Thoracic aorta (tissue), 2 donors: ENCODE measurements at regions not wholly inside any gene's neighbourhood (a gene's known extent, or its start where the extent isn't known, plus 50 kb on each side); places are given as distances from the start of the nearest gene placed in this dataset.

ENCODE experiments used
- ATAC-seq: fragments of 150-250 bp; one replicate; pipeline ENCODE4 v1.8.0; 2017; ENCODE audit warnings: low read depth; ENCODE audit not compliant: insufficient number of reproducible peaks, low FRiP score
- DNase-seq: peaks from one replicate; pipeline ENCODE4 v3.0.0-alpha.2; 2020; ENCODE audit warnings: low spot score
- H3K27ac ChIP-seq, 2 donors: fragments of 200-600 bp; sonication (generic); 1 replicate in 1 of 2; 2 replicates in 1 of 2; pipeline ENCODE4 v1.5.1; 2016; ENCODE audit warnings: mild to moderate bottlenecking in 2 of 2, moderate library complexity in 2 of 2
- H3K27me3 ChIP-seq: fragments of 200-600 bp; sonication (generic); replicated peaks from 2 replicates; pipeline ENCODE4 v1.6.0; 2016; ENCODE audit warnings: mild to moderate bottlenecking; ENCODE audit not compliant: insufficient read depth
- H3K36me3 ChIP-seq: fragments of 200-600 bp; sonication (generic); one replicate; pipeline ENCODE4 v1.5.1; 2016
- H3K4me1 ChIP-seq, 2 donors: fragments of 200-600 bp; sonication (generic); 1 replicate in 1 of 2; 2 replicates in 1 of 2; pipeline versions ENCODE4 v1.5.1 to v1.6.0; 2016; ENCODE audit warnings: low read depth in 2 of 2, mild to moderate bottlenecking in 1 of 2; ENCODE audit not compliant: control insufficient read depth in 1 of 2
- H3K4me3 ChIP-seq: fragments of 200-600 bp; sonication (generic); 2 replicates; pipeline ENCODE4 v1.5.1; 2016; ENCODE audit warnings: mild to moderate bottlenecking
- H3K9me3 ChIP-seq: fragments of 200-600 bp; sonication (generic); 2 replicates; pipeline ENCODE4 v1.5.1; 2016
- TF ChIP-seq, protein P1 (sequence below): fragments of 200-600 bp; sonication (generic); IDR thresholded peaks from one replicate; pipeline ENCODE4 v1.5.1; 2019; ENCODE audit warnings: antibody characterized with exemption

DNA sequence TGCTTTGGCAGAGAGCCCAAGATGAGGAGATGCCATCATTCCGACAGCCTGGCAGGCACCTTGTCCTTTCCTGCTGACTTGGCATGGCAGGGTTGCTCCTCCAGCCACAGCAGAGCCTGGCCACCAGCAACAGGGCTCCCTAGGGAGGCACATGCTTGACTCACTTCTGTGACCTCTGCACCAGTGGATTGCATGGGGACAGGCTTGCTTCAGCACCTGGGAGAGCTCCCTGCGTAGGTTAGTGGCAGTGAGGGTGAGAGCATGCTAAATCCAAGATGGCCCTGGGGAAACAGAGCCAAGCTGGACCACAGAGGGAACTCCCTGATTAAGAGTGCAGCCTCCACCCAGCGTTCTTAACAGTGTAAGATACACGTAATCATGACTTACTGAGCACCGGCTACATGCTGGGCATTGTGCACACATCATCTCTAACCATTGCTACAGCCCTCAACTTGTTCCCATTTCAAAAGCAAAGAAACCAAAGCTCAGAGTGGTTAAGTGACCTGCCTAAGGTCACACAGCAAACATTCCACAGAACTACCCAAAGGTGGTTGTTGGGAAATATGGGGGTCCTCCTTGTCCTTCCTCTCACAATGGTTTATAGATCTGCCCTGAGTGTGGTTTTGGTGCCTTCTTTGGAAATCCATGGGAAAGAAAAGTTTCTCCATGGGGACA, 116.6 kb upstream of the UQCRFS1 start:
- DNase-seq = no peak
- Histone ChIP-seq H3K27ac (no peak overlapping the region), H3K4me1 (no peaks in the 10 kb centered on the region), H3K9me3 (no peaks in the 10 kb centered on the region), H3K27me3 (no peaks in the 10 kb centered on the region), H3K36me3 (no peaks in the 10 kb centered on the region), H3K4me3 (no peak overlapping the region)
- ATAC-seq = no peak
- TF ChIP-seq, protein P1, sequence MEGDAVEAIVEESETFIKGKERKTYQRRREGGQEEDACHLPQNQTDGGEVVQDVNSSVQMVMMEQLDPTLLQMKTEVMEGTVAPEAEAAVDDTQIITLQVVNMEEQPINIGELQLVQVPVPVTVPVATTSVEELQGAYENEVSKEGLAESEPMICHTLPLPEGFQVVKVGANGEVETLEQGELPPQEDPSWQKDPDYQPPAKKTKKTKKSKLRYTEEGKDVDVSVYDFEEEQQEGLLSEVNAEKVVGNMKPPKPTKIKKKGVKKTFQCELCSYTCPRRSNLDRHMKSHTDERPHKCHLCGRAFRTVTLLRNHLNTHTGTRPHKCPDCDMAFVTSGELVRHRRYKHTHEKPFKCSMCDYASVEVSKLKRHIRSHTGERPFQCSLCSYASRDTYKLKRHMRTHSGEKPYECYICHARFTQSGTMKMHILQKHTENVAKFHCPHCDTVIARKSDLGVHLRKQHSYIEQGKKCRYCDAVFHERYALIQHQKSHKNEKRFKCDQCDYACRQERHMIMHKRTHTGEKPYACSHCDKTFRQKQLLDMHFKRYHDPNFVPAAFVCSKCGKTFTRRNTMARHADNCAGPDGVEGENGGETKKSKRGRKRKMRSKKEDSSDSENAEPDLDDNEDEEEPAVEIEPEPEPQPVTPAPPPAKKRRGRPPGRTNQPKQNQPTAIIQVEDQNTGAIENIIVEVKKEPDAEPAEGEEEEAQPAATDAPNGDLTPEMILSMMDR = no peak

DNA sequence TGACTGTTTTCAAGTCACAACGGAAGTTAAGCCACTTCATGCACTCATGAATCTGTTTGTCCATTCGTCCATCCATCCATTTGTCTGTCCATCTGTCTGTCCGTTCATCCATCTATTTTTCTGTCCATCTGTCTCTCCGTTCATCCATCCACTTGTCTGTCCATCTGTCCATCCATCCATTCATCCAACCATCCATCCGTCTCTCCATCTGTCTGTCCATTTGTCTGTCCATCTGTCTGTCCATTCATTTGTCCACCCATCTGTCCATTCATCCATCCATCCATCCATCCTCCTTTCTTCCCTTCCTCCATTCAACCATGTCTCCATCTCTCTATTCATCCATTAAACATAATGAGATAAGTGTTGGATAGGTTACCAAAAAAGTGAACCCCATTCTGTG, 123.5 kb upstream of the UQCRFS1 start:
- no peaks in the 10 kb centered on the region for H3K27me3 ChIP-seq
- H3K36me3 ChIP-seq = no peaks in the 10 kb centered on the region
- TF ChIP-seq, protein P1 = no peak
- no peak overlapping the region for H3K4me3 ChIP-seq
- DNase-seq (no peak), ATAC-seq (no peak)
- no peaks in the 10 kb centered on the region for H3K9me3 ChIP-seq
- H3K27ac ChIP-seq = no peak overlapping the region
- no peaks in the 10 kb centered on the region for H3K4me1 ChIP-seq

DNA sequence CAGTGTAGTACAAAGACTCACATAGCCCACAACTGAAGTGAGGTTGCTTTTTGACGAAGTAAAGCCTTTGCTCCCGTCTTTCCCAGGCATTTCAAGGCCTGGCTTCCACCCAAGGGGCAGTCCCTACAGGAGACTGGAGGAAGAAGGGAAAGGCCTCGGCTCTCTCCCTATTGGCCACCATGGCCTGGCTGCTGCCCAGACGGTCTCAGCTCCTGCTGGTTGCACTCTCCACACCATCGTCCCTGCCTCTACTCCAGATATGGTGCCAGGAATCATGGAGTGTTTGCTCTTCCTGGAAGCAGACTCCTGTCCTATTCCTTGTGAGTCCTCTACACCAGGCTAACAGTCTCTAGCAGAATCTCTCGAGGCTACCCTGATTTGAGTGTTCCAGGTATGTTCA, 124.1 kb upstream of the UQCRFS1 start:
- Histone ChIP-seq H3K36me3 (no peaks in the 10 kb centered on the region), H3K4me3 (no peak overlapping the region), H3K4me1 (no peaks in the 10 kb centered on the region), H3K9me3 (no peaks in the 10 kb centered on the region), H3K27ac (no peak overlapping the region), H3K27me3 (no peaks in the 10 kb centered on the region)
- TF ChIP-seq, protein P1 = no peak
- DNase-seq = no peak
- ATAC-seq = no peak

DNA sequence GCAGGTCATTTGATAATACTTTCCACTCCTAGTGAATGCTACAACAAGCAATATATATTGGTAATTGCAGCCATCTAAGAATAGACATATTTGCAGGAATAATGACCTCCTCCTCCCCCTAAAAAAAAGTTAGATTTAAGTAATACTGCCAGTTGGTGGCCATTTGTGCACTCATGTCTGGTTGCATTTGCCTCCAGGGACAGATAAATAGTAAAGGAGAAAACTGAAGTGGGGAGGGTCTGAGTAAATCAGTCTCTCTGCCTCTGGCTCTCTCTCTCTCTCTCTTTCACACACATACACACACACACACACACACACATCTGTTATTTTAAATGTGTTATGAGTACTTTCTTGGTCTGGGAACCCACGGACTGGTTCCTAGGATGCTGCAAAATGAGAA, 125.5 kb upstream of the UQCRFS1 start:
- no peak for ATAC-seq
- TF ChIP-seq, protein P1 = no peak

DNA sequence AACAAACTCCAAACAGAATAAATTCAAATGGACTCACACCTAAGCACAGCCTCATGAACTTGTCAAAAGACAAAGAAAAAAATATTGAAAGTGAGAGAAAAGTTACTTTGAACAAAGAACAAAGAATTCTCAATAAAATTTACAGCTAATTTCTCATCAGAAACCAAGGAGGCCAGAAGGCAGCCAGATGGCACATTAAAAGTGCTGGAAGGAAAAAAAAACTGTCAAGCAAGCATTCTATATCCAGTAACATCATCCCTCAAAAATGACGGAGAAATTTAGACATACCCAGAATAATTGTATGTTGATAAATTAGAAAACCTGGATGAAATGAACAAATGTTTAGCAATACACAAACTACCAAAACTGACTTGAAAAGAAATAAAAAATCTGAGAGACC, 129.8 kb upstream of the UQCRFS1 start:
- H3K27ac ChIP-seq = no peak overlapping the region
- TF ChIP-seq, protein P1 = no peak
- no peaks in the 10 kb centered on the region for H3K27me3 ChIP-seq
- no peak overlapping the region for H3K4me3 ChIP-seq
- H3K4me1 ChIP-seq = no peaks in the 10 kb centered on the region
- ATAC-seq = no peak
- DNase-seq = no peak
- no peaks in the 10 kb centered on the region for H3K36me3 ChIP-seq
- peaks cover 6% of the 10 kb centered on the region for H3K9me3 ChIP-seq

More for the DNA sequence above, 125.5 kb upstream of the UQCRFS1 start:
- H3K4me3 ChIP-seq = no peak overlapping the region
- no peaks in the 10 kb centered on the region for H3K27me3 ChIP-seq
- H3K27ac ChIP-seq = no peak overlapping the region
- no peak for DNase-seq
- H3K4me1 ChIP-seq = no peaks in the 10 kb centered on the region
- H3K9me3 ChIP-seq = peaks cover 6% of the 10 kb centered on the region
- no peaks in the 10 kb centered on the region for H3K36me3 ChIP-seq
